ENCODE measurements at regions not wholly inside any gene's neighbourhood (a gene's known extent, or its start where the extent isn't known, plus 50 kb on each side); places are given as distances from the start of the nearest gene placed in this dataset.

- no peak for TF ChIP-seq YY1 (IDR thresholded peaks at IDR 0.05; ENCODE audit: insufficient read depth, insufficient read length)
- TF ChIP-seq ZNF274 (IDR thresholded peaks at IDR 0.05; ENCODE audit: low read depth, low read length), result no peak
- no peak for TF ChIP-seq SUZ12 (IDR thresholded peaks at IDR 0.05; ENCODE audit: extremely low read depth, insufficient read depth, insufficient read length)
- Histone ChIP-seq H3K4me1 (ENCODE audit: insufficient read depth, insufficient read length) (no peaks in the 10 kb centered on the region), H3K27me3 (ENCODE audit: insufficient read depth, insufficient read length) (peaks cover 60% of the 10 kb centered on the region), H3K4me3 (ENCODE audit: insufficient read length, low read depth) (no peak overlapping the region), H3K36me3 (ENCODE audit: insufficient read depth, insufficient read length, low read length) (no peaks in the 10 kb centered on the region), H3K9ac (ENCODE audit: insufficient read length, low read depth) (no peak overlapping the region), H3K9me3 (ENCODE audit: insufficient read depth, low read length) (no peaks in the 10 kb centered on the region)
- DNase-seq (ENCODE audit: low read depth, low spot score), result no peak
These were observed 70.6 kb downstream of the CTAGE1 start for GRCh38 chr18:22346953-22347605.

- H3K9ac ChIP-seq (ENCODE audit: insufficient read length, low read depth), result no peak overlapping the region
- no peaks in the 10 kb centered on the region for H3K9me3 ChIP-seq (ENCODE audit: insufficient read depth, low read length)
- no peak overlapping the region for H3K4me3 ChIP-seq (ENCODE audit: insufficient read length, low read depth)
- H3K4me1 ChIP-seq (ENCODE audit: insufficient read depth, insufficient read length), result no peaks in the 10 kb centered on the region
- H3K27me3 ChIP-seq (ENCODE audit: insufficient read depth, insufficient read length), result peaks cover 56% of the 10 kb centered on the region
- no peak for TF ChIP-seq SUZ12 (IDR thresholded peaks at IDR 0.05; ENCODE audit: extremely low read depth, insufficient read depth, insufficient read length)
- TF ChIP-seq YY1 (IDR thresholded peaks at IDR 0.05; ENCODE audit: insufficient read depth, insufficient read length), result no peak
- no peak for TF ChIP-seq ZNF274 (IDR thresholded peaks at IDR 0.05; ENCODE audit: low read depth, low read length)
- DNase-seq (ENCODE audit: low read depth, low spot score), result no peak
- H3K36me3 ChIP-seq (ENCODE audit: insufficient read depth, insufficient read length, low read length), result no peaks in the 10 kb centered on the region
These were observed 71.2 kb downstream of the CTAGE1 start for GRCh38 chr18:22346401-22346952.

- TF ChIP-seq SUZ12 (IDR thresholded peaks at IDR 0.05; ENCODE audit: extremely low read depth, insufficient read depth, insufficient read length), result no peak
- no peak for TF ChIP-seq YY1 (IDR thresholded peaks at IDR 0.05; ENCODE audit: insufficient read depth, insufficient read length)
- TF ChIP-seq ZNF274 (IDR thresholded peaks at IDR 0.05; ENCODE audit: low read depth, low read length), result no peak
- Histone ChIP-seq H3K27me3 (ENCODE audit: insufficient read depth, insufficient read length) (peaks cover 55% of the 10 kb centered on the region), H3K4me1 (ENCODE audit: insufficient read depth, insufficient read length) (no peaks in the 10 kb centered on the region), H3K4me3 (ENCODE audit: insufficient read length, low read depth) (no peak overlapping the region), H3K9ac (ENCODE audit: insufficient read length, low read depth) (no peak overlapping the region), H3K36me3 (ENCODE audit: insufficient read depth, insufficient read length, low read length) (no peaks in the 10 kb centered on the region), H3K9me3 (ENCODE audit: insufficient read depth, low read length) (no peaks in the 10 kb centered on the region)
- DNase-seq (ENCODE audit: low read depth, low spot score), result no peak
These were observed 72.0 kb downstream of the CTAGE1 start for GRCh38 chr18:22345718-22346117.

- Histone ChIP-seq H3K9ac (ENCODE audit: insufficient read length, low read depth) (no peak overlapping the region), H3K36me3 (ENCODE audit: insufficient read depth, insufficient read length, low read length) (no peaks in the 10 kb centered on the region), H3K9me3 (ENCODE audit: insufficient read depth, low read length) (no peaks in the 10 kb centered on the region), H3K4me1 (ENCODE audit: insufficient read depth, insufficient read length) (no peaks in the 10 kb centered on the region), H3K27me3 (ENCODE audit: insufficient read depth, insufficient read length) (peaks cover 48% of the 10 kb centered on the region), H3K4me3 (ENCODE audit: insufficient read length, low read depth) (no peak overlapping the region)
- TF ChIP-seq ZNF274 (IDR thresholded peaks at IDR 0.05; ENCODE audit: low read depth, low read length) (no peak), SUZ12 (IDR thresholded peaks at IDR 0.05; ENCODE audit: extremely low read depth, insufficient read depth, insufficient read length) (no peak), YY1 (IDR thresholded peaks at IDR 0.05; ENCODE audit: insufficient read depth, insufficient read length) (no peak)
- no peak for DNase-seq (ENCODE audit: low read depth, low spot score)
These were observed 72.6 kb downstream of the CTAGE1 start for GRCh38 chr18:22344908-22345670.

GRCh38 chr18:22344445-22344844 lies 73.3 kb downstream of the CTAGE1 start:
- Histone ChIP-seq H3K9me3 (ENCODE audit: insufficient read depth, low read length) (no peaks in the 10 kb centered on the region), H3K4me1 (ENCODE audit: insufficient read depth, insufficient read length) (no peaks in the 10 kb centered on the region), H3K9ac (ENCODE audit: insufficient read length, low read depth) (no peak overlapping the region), H3K36me3 (ENCODE audit: insufficient read depth, insufficient read length, low read length) (no peaks in the 10 kb centered on the region), H3K4me3 (ENCODE audit: insufficient read length, low read depth) (no peak overlapping the region), H3K27me3 (ENCODE audit: insufficient read depth, insufficient read length) (peaks cover 42% of the 10 kb centered on the region)
- TF ChIP-seq ZNF274 (IDR thresholded peaks at IDR 0.05; ENCODE audit: low read depth, low read length) (no peak), SUZ12 (IDR thresholded peaks at IDR 0.05; ENCODE audit: extremely low read depth, insufficient read depth, insufficient read length) (no peak), YY1 (IDR thresholded peaks at IDR 0.05; ENCODE audit: insufficient read depth, insufficient read length) (no peak)
- no peak for DNase-seq (ENCODE audit: low read depth, low spot score)

GRCh38 chr18:22343613-22344012 lies 74.1 kb downstream of the CTAGE1 start:
- TF ChIP-seq ZNF274 (IDR thresholded peaks at IDR 0.05; ENCODE audit: low read depth, low read length), result no peak
- TF ChIP-seq YY1 (IDR thresholded peaks at IDR 0.05; ENCODE audit: insufficient read depth, insufficient read length), result no peak
- no peak for TF ChIP-seq SUZ12 (IDR thresholded peaks at IDR 0.05; ENCODE audit: extremely low read depth, insufficient read depth, insufficient read length)
- Histone ChIP-seq H3K36me3 (ENCODE audit: insufficient read depth, insufficient read length, low read length) (no peaks in the 10 kb centered on the region), H3K4me3 (ENCODE audit: insufficient read length, low read depth) (no peak overlapping the region), H3K27me3 (ENCODE audit: insufficient read depth, insufficient read length) (peaks cover 38% of the 10 kb centered on the region), H3K9ac (ENCODE audit: insufficient read length, low read depth) (no peak overlapping the region), H3K9me3 (ENCODE audit: insufficient read depth, low read length) (no peaks in the 10 kb centered on the region), H3K4me1 (ENCODE audit: insufficient read depth, insufficient read length) (no peaks in the 10 kb centered on the region)
- no peak for DNase-seq (ENCODE audit: low read depth, low spot score)

- H3K36me3 ChIP-seq (ENCODE audit: insufficient read depth, insufficient read length, low read length), result no peaks in the 10 kb centered on the region
- no peak for DNase-seq (ENCODE audit: low read depth, low spot score)
- no peaks in the 10 kb centered on the region for H3K4me1 ChIP-seq (ENCODE audit: insufficient read depth, insufficient read length)
- H3K4me3 ChIP-seq (ENCODE audit: insufficient read length, low read depth), result no peak overlapping the region
- H3K9ac ChIP-seq (ENCODE audit: insufficient read length, low read depth), result no peak overlapping the region
- H3K9me3 ChIP-seq (ENCODE audit: insufficient read depth, low read length), result no peaks in the 10 kb centered on the region
- peaks cover 33% of the 10 kb centered on the region for H3K27me3 ChIP-seq (ENCODE audit: insufficient read depth, insufficient read length)
- no peak for TF ChIP-seq ZNF274 (IDR thresholded peaks at IDR 0.05; ENCODE audit: low read depth, low read length)
- TF ChIP-seq SUZ12 (IDR thresholded peaks at IDR 0.05; ENCODE audit: extremely low read depth, insufficient read depth, insufficient read length), result no peak
- TF ChIP-seq YY1 (IDR thresholded peaks at IDR 0.05; ENCODE audit: insufficient read depth, insufficient read length), result no peak
These were observed 75.1 kb downstream of the CTAGE1 start for GRCh38 chr18:22342625-22343024.
